Coronary artery (tissue), 2 donors: ENCODE measurements at regions not wholly inside any gene's neighbourhood (a gene's known extent, or its start where the extent isn't known, plus 50 kb on each side); places are given as distances from the start of the nearest gene placed in this dataset.

Experiments used
- DNase-seq: peaks from one replicate; pipeline ENCODE4 v3.0.0-alpha.2; 2017; ENCODE audit warnings: low spot score
- H3K27ac ChIP-seq, 2 donors: fragments of 200-600 bp; sonication (generic); one replicate each; pipeline ENCODE4 v1.5.1; 2016 to 2019
- H3K4me3 ChIP-seq: fragments of 200-600 bp; sonication (generic); 2 replicates; pipeline ENCODE4 v1.5.1; 2016; ENCODE audit warnings: mild to moderate bottlenecking, moderate library complexity
- CTCF ChIP-seq: fragments of 200-600 bp; sonication (generic); IDR thresholded peaks from one replicate; pipeline ENCODE4 v1.5.1; 2019; ENCODE audit warnings: antibody characterized with exemption

GRCh38 chr3:61442696-61443095 is 118.7 kb upstream of the PTPRG start:
- H3K27ac ChIP-seq: no peak overlapping the region
- TF ChIP-seq CTCF: no peak
- no peak for DNase-seq
- H3K4me3 ChIP-seq: no peak overlapping the region

GRCh38 chr3:61443886-61444285 is 117.5 kb upstream of the PTPRG start:
- DNase-seq: no peak
- TF ChIP-seq CTCF: no peak
- Histone ChIP-seq H3K27ac (no peak overlapping the region), H3K4me3 (no peak overlapping the region)

- no peak for TF ChIP-seq CTCF
- H3K27ac ChIP-seq: no peak overlapping the region
- no peak for DNase-seq
- H3K4me3 ChIP-seq: no peak overlapping the region
Measured at GRCh38 chr3:61444782-61445181, 116.6 kb upstream of the PTPRG start.

GRCh38 chr3:61445924-61446323 is 115.4 kb upstream of the PTPRG start:
- TF ChIP-seq CTCF: no peak
- Histone ChIP-seq H3K4me3 (no peak overlapping the region), H3K27ac (no peak overlapping the region)
- no peak for DNase-seq

- Histone ChIP-seq H3K27ac (no peak overlapping the region), H3K4me3 (no peak overlapping the region)
- no peak for TF ChIP-seq CTCF
- DNase-seq: no peak
Measured at GRCh38 chr3:61446341-61446740, 115.0 kb upstream of the PTPRG start.

- H3K4me3 ChIP-seq: no peak overlapping the region
- DNase-seq: no peak
- no peak for TF ChIP-seq CTCF
- no peak overlapping the region for H3K27ac ChIP-seq
Measured at GRCh38 chr3:61448378-61448777, 113.0 kb upstream of the PTPRG start.

- no peak overlapping the region for H3K4me3 ChIP-seq
- H3K27ac ChIP-seq: no peak overlapping the region
- no peak for TF ChIP-seq CTCF
- DNase-seq: no peak
Measured at GRCh38 chr3:61449327-61450040, 111.9 kb upstream of the PTPRG start.
